Calu3 (cell line): ENCODE measurements at regions not wholly inside any gene's neighbourhood (a gene's known extent, or its start where the extent isn't known, plus 50 kb on each side); places are given as distances from the start of the nearest gene placed in this dataset.

Experiments
- BruUV-seq: library from RNA; stranded (reverse); fragments of 400-500 nt; replicated peaks from 2 replicates; lab custom pipeline; 2021; lab: Mats Ljungman, UMichigan
- CTCF ChIA-PET: fragments of 300-600 bp; sonication (Branson Sonifier 250); formaldehyde crosslinking; loops from one replicate; lab custom pipeline; 2022; ENCODE audit warnings: antibody characterized with exemption; lab: Charles Lee
- DNase-seq: peaks from one replicate; pipeline ENCODE4 v3.0.0; 2022
- H3K27ac Mint-ChIP-seq: one replicate; pipeline ENCODE4 v1.8.0; 2022; ENCODE audit warnings: mixed read lengths; ENCODE audit not compliant: unreplicated experiment
- H3K27me3 Mint-ChIP-seq: one replicate; pipeline ENCODE4 v1.8.0; 2022; ENCODE audit warnings: mixed read lengths; ENCODE audit not compliant: unreplicated experiment
- H3K36me3 Mint-ChIP-seq: one replicate; pipeline ENCODE4 v1.8.0; 2022; ENCODE audit warnings: mild to moderate bottlenecking, moderate library complexity, mixed read lengths; ENCODE audit not compliant: insufficient read depth, unreplicated experiment
- H3K4me1 Mint-ChIP-seq: one replicate; pipeline ENCODE4 v1.8.0; 2022; ENCODE audit warnings: mild to moderate bottlenecking, low read depth, mixed read lengths; ENCODE audit not compliant: unreplicated experiment
- H3K4me3 Mint-ChIP-seq: one replicate; pipeline ENCODE4 v1.8.0; 2022; ENCODE audit warnings: mild to moderate bottlenecking, low read depth, moderate library complexity, mixed read lengths; ENCODE audit not compliant: unreplicated experiment
- H3K9me3 Mint-ChIP-seq: one replicate; pipeline ENCODE4 v1.8.0; 2022; ENCODE audit warnings: low read depth, mixed read lengths; ENCODE audit not compliant: unreplicated experiment
- intact Hi-C: fragments of 100-400 bp; cut with micrococcal nuclease; formaldehyde crosslinking; loops from one replicate; pipeline ENCODE4 v1.10.0; 2022; ENCODE audit not compliant: unreplicated experiment
- TF ChIP-seq, protein P1 (sequence below): fragments of 200-600 bp; IDR thresholded peaks from one replicate; pipeline ENCODE4 v1.8.0; 2022; ENCODE audit warnings: antibody characterized with exemption; ENCODE audit not compliant: unreplicated experiment

DNA sequence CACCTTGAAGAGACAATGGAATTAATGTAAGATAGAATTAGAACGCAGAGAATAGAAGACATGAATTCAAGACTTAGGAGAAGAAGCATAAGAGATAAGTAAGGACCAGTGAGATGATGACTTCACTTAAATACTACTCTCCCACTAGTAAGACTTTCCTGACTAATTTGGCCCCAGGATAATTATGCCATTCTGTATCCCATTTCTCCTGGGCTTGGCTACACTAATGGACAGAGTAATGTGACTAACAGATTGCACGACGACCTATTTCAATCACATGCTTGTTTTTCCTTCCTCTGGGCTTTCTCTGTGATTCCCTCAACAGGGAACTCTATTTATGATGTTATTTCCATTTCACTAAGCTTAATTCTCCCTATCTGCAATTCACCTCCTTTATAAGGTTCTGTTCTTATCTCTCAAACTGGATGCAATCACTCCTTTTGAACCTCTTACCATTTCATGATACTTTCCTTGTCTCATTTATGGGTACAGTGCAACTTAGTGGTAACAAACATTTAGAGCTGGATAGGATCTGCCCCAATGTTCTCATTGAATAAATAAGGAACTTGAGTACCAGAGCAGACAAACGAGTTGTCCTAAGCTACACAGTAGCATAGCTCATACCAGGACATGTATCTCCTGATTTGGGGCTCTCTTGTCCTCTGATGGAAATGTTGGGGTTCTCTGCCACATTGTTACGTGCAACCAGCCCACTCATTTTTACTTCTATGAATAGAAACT is 102.7 kb downstream of the BTG1 start:
- intact Hi-C loops, result no loop called here
- no TSS peak for BruUV-seq
- DNase-seq, result no peak
- no peaks in the 10 kb centered on the region for H3K36me3 Mint-ChIP-seq
- CTCF ChIA-PET, result no interaction called here
- no peaks in the 10 kb centered on the region for H3K27me3 Mint-ChIP-seq
- no peak overlapping the region for H3K27ac Mint-ChIP-seq
- H3K4me1 Mint-ChIP-seq, result peaks cover 12% of the 10 kb centered on the region
- no peak overlapping the region for H3K4me3 Mint-ChIP-seq
- TF ChIP-seq, protein P1, sequence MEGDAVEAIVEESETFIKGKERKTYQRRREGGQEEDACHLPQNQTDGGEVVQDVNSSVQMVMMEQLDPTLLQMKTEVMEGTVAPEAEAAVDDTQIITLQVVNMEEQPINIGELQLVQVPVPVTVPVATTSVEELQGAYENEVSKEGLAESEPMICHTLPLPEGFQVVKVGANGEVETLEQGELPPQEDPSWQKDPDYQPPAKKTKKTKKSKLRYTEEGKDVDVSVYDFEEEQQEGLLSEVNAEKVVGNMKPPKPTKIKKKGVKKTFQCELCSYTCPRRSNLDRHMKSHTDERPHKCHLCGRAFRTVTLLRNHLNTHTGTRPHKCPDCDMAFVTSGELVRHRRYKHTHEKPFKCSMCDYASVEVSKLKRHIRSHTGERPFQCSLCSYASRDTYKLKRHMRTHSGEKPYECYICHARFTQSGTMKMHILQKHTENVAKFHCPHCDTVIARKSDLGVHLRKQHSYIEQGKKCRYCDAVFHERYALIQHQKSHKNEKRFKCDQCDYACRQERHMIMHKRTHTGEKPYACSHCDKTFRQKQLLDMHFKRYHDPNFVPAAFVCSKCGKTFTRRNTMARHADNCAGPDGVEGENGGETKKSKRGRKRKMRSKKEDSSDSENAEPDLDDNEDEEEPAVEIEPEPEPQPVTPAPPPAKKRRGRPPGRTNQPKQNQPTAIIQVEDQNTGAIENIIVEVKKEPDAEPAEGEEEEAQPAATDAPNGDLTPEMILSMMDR, result no peak
- H3K9me3 Mint-ChIP-seq, result no peaks in the 10 kb centered on the region

DNA sequence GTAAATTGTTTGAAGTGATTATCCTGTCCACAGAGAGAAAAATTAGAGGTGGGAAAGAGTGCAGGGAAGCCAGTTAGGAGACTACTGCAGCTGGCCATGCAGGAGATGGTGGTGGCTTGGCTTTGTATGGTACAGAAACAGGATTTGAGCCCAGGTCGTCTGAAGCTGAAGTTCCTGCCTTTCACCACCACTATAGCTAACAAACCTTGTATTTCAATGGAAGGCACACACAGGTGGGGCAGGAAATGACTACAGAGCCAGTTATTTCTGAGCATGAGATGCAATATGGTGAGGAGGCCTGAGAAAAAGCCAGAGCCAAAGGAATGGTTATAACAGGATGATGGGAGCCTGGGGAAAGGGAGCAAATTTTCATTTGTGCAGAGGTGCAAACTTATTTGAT is 103.9 kb downstream of the BTG1 start:
- Mint-ChIP-seq H3K36me3 (no peaks in the 10 kb centered on the region), H3K4me1 (peaks cover 20% of the 10 kb centered on the region), H3K27me3 (no peaks in the 10 kb centered on the region), H3K4me3 (no peak overlapping the region), H3K27ac (no peak overlapping the region), H3K9me3 (no peaks in the 10 kb centered on the region)
- CTCF ChIA-PET, result no interaction called here
- TF ChIP-seq, protein P1, result no peak
- intact Hi-C loops, result no loop called here
- BruUV-seq, result no TSS peak
- DNase-seq, result no peak

DNA sequence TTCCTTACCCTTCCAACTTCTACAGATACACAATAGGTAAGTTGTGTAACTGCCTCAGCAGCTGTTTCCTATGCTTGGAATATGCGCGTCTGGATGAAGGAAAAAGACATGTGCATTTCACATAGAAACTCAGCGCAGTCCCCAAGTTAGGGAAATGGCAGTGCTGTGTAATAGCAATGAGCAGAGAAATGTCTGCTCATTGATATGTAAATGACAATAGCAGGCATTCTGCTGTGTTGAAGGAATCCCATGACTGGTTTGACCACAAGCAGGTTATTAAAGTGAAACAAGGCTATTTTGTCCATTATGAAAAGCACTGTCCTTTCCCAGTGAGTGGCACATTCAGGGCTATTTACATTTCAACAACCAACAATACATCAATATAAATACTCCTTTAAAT is 106.6 kb downstream of the BTG1 start:
- peaks cover 32% of the 10 kb centered on the region for H3K4me1 Mint-ChIP-seq
- TF ChIP-seq, protein P1, result no peak
- no peaks in the 10 kb centered on the region for H3K27me3 Mint-ChIP-seq
- CTCF ChIA-PET, result no interaction called here
- no peak overlapping the region for H3K4me3 Mint-ChIP-seq
- intact Hi-C loops, result no loop called here
- DNase-seq, result no peak
- no TSS peak for BruUV-seq
- no peak overlapping the region for H3K27ac Mint-ChIP-seq
- H3K36me3 Mint-ChIP-seq, result no peaks in the 10 kb centered on the region
- H3K9me3 Mint-ChIP-seq, result no peaks in the 10 kb centered on the region

DNA sequence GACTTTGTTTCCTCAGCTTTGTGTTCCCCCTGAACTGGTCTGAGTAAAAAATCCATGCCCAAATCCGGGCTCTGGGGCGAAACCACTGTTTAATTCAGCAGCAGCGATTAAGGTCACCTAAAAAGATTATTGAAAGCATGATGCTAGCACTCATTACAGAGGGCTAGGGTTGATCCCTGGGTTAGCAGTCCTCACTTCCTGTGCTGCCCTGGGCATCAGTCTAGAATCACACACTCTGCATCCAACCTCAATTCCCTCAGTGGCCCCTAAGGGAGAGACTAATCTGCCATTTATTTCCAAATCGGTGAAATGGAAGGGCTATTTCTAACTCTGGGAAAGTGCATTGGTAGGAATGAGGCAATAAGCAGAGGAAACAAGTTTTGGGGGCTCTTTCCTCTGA is 107.2 kb downstream of the BTG1 start:
- Mint-ChIP-seq H3K4me3 (no peak overlapping the region), H3K36me3 (no peaks in the 10 kb centered on the region), H3K27me3 (no peaks in the 10 kb centered on the region), H3K27ac (no peak overlapping the region), H3K9me3 (peaks cover 2% of the 10 kb centered on the region), H3K4me1 (peaks cover 32% of the 10 kb centered on the region)
- DNase-seq, result no peak
- BruUV-seq, result no TSS peak
- CTCF ChIA-PET, result no interaction called here
- intact Hi-C loops, result no loop called here
- TF ChIP-seq, protein P1, result no peak
